HEK293T (cell line): ENCODE measurements at regions not wholly inside any gene's neighbourhood (a gene's known extent, or its start where the extent isn't known, plus 50 kb on each side); places are given as distances from the start of the nearest gene placed in this dataset.

Source experiments
- FOXM1 ChIP-seq: fragments of 450-650 bp; IDR thresholded peaks from 2 replicates; pipeline ENCODE4 v1.6.1; 2017; ENCODE audit warnings: mild to moderate bottlenecking, borderline replicate concordance
- L3MBTL2 ChIP-seq: fragments of 450-650 bp; conservative IDR thresholded peaks from 2 replicates; pipeline ENCODE4 v1.6.1; 2016; ENCODE audit warnings: mild to moderate bottlenecking
- SP1 ChIP-seq: fragments of 450-650 bp; IDR thresholded peaks from 2 replicates; pipeline ENCODE4 v1.6.1; 2017
- SUZ12 ChIP-seq: fragments of 450-650 bp; IDR thresholded peaks from 2 replicates; pipeline ENCODE4 v1.6.1; 2016; ENCODE audit warnings: mild to moderate bottlenecking
- ZNF384 ChIP-seq: fragments of 450-650 bp; IDR thresholded peaks from 2 replicates; pipeline ENCODE4 v1.6.1; 2016

DNA sequence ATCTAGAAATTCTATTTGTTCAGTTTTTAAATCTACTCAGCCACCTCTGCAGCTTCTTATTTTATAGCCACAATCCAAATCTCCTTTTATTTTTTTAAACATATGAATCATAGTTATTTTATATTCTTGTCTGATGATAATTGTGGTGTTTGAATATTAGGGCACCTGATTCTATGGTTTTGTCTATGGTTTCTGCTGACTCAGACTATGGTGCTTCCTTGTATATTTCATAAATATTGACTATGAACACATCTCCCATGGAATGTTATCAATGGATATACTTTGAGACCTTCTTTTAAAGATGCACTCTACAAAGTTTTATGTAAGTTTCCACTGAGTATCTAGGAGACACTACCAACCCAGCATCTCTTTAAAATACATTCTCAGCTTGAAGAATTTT, 1027.0 kb upstream of the AUTS2 start:
- no peak for TF ChIP-seq FOXM1
- no peak for TF ChIP-seq SP1
- no peak for TF ChIP-seq SUZ12
- TF ChIP-seq ZNF384 = no peak
- no peak for TF ChIP-seq L3MBTL2
